ENCODE measurements at regions not wholly inside any gene's neighbourhood (a gene's known extent, or its start where the extent isn't known, plus 50 kb on each side); places are given as distances from the start of the nearest gene placed in this dataset.

- TF ChIP-seq POLR2A (IDR thresholded peaks at IDR 0.05; ENCODE audit: low read length) (no peak), GATA1 (IDR thresholded peaks at IDR 0.05; ENCODE audit: low read depth, low read length) (no peak)
Measured at GRCh38 chr4:135244056-135244455, 1042.5 kb upstream of the PABPC4L start.
